ENCODE measurements at regions not wholly inside any gene's neighbourhood (a gene's known extent, or its start where the extent isn't known, plus 50 kb on each side); places are given as distances from the start of the nearest gene placed in this dataset.

DNA sequence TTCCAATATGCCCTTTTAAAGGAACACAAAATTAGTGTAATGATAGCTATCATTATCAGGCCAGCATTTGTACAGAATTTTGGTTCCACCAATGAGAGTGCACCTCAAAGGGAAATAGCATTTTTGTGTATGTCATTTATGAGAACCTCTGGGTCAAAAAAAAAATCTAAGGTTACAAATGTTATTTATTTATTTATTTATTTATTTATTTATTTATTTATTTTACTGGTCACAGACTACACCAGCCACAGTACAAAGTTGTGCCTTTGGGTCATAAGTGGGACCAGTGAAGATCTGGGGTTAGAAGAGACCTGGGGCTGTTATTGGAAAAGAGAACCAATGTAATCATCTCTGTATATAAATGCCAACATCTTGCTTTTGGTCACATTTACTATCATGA lies 523.9 kb downstream of the CETN3 start:
- no TSS peak for BruUV-seq (replicated peaks)
- H4K20me1 ChIP-seq (ENCODE audit: insufficient read depth, low read length): no peaks in the 10 kb centered on the region
- intact Hi-C loops (cut with micrococcal nuclease; ENCODE audit: unreplicated experiment): no loop called here

DNA sequence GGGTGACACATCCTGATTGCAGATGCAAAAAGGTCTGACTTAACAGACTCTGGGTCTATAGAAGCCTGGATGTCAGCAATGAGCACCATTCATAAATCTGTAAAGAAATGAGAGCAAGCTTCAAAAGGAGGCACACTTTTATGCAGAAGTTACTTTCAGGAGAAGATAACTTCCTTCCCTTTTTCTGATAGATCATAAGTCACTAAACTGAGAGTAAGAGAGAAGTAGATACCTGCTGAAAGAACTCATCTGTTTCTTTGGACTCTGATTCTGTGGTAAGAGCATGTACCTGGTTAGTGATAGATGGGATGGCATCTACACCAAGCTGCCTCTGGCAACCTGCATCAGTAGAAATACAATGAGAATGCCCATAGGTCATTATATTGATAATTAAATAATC lies 525.6 kb downstream of the CETN3 start:
- POLR2A ChIA-PET: interaction anchor here (1.2 kb wide), 1 partner anchor 45 kb away, joined by 3 read pairs; no protein-coding TSS in a partner anchor
- H3K4me1 ChIP-seq (ENCODE audit: insufficient read depth, low read length, poor library complexity, severe bottlenecking): no peaks in the 10 kb centered on the region
- no peak overlapping the region for H3K4me3 ChIP-seq (ENCODE audit: low read depth, low read length, poor library complexity, severe bottlenecking)
- DNase-seq (ENCODE audit: low spot score): no peak
- no peaks in the 10 kb centered on the region for H4K20me1 ChIP-seq (ENCODE audit: insufficient read depth, low read length)
- no peaks in the 10 kb centered on the region for H3K9me2 ChIP-seq (ENCODE audit: insufficient read depth, low read length)
- H3K4me2 ChIP-seq (ENCODE audit: low read length): no peak overlapping the region
- H3K27ac ChIP-seq (ENCODE audit: low read depth, low read length, poor library complexity, severe bottlenecking): no peak overlapping the region
- no peaks in the 10 kb centered on the region for H3K9me3 ChIP-seq (ENCODE audit: low read length)
- no TSS peak for BruUV-seq (replicated peaks)
- H3K79me2 ChIP-seq (ENCODE audit: insufficient read depth, low read depth, low read length): no peaks in the 10 kb centered on the region
- TF ChIP-seq, protein P1, sequence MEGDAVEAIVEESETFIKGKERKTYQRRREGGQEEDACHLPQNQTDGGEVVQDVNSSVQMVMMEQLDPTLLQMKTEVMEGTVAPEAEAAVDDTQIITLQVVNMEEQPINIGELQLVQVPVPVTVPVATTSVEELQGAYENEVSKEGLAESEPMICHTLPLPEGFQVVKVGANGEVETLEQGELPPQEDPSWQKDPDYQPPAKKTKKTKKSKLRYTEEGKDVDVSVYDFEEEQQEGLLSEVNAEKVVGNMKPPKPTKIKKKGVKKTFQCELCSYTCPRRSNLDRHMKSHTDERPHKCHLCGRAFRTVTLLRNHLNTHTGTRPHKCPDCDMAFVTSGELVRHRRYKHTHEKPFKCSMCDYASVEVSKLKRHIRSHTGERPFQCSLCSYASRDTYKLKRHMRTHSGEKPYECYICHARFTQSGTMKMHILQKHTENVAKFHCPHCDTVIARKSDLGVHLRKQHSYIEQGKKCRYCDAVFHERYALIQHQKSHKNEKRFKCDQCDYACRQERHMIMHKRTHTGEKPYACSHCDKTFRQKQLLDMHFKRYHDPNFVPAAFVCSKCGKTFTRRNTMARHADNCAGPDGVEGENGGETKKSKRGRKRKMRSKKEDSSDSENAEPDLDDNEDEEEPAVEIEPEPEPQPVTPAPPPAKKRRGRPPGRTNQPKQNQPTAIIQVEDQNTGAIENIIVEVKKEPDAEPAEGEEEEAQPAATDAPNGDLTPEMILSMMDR (conservative IDR thresholded peaks at IDR 0.05; ENCODE audit: low read length): no peak
- no peak for TF ChIP-seq EZH2phosphoT487 (IDR thresholded peaks at IDR 0.05; ENCODE audit: borderline replicate concordance, low read depth, low read length)
- CTCF ChIA-PET (ENCODE audit: unreplicated experiment): no interaction called here
- intact Hi-C loops (cut with micrococcal nuclease; ENCODE audit: unreplicated experiment): no loop called here
- H2AFZ ChIP-seq (ENCODE audit: low read length): no peak overlapping the region
- H3K36me3 ChIP-seq (ENCODE audit: insufficient read depth, low read length): no peaks in the 10 kb centered on the region

More for the DNA sequence above, 523.9 kb downstream of the CETN3 start:
- TF ChIP-seq, protein P1 (conservative IDR thresholded peaks at IDR 0.05; ENCODE audit: low read length): no peak
- TF ChIP-seq EZH2phosphoT487 (IDR thresholded peaks at IDR 0.05; ENCODE audit: borderline replicate concordance, low read depth, low read length): no peak
- Histone ChIP-seq H3K27ac (ENCODE audit: low read depth, low read length, poor library complexity, severe bottlenecking) (no peak overlapping the region), H3K4me3 (ENCODE audit: low read depth, low read length, poor library complexity, severe bottlenecking) (no peak overlapping the region), H3K4me2 (ENCODE audit: low read length) (no peak overlapping the region), H3K79me2 (ENCODE audit: insufficient read depth, low read depth, low read length) (no peaks in the 10 kb centered on the region), H3K9me2 (ENCODE audit: insufficient read depth, low read length) (no peaks in the 10 kb centered on the region), H3K36me3 (ENCODE audit: insufficient read depth, low read length) (no peaks in the 10 kb centered on the region), H3K4me1 (ENCODE audit: insufficient read depth, low read length, poor library complexity, severe bottlenecking) (no peaks in the 10 kb centered on the region), H2AFZ (ENCODE audit: low read length) (no peak overlapping the region), H3K9me3 (ENCODE audit: low read length) (no peaks in the 10 kb centered on the region)
- CTCF ChIA-PET (ENCODE audit: unreplicated experiment): no interaction called here
- POLR2A ChIA-PET: no interaction called here
- DNase-seq (ENCODE audit: low spot score): no peak

DNA sequence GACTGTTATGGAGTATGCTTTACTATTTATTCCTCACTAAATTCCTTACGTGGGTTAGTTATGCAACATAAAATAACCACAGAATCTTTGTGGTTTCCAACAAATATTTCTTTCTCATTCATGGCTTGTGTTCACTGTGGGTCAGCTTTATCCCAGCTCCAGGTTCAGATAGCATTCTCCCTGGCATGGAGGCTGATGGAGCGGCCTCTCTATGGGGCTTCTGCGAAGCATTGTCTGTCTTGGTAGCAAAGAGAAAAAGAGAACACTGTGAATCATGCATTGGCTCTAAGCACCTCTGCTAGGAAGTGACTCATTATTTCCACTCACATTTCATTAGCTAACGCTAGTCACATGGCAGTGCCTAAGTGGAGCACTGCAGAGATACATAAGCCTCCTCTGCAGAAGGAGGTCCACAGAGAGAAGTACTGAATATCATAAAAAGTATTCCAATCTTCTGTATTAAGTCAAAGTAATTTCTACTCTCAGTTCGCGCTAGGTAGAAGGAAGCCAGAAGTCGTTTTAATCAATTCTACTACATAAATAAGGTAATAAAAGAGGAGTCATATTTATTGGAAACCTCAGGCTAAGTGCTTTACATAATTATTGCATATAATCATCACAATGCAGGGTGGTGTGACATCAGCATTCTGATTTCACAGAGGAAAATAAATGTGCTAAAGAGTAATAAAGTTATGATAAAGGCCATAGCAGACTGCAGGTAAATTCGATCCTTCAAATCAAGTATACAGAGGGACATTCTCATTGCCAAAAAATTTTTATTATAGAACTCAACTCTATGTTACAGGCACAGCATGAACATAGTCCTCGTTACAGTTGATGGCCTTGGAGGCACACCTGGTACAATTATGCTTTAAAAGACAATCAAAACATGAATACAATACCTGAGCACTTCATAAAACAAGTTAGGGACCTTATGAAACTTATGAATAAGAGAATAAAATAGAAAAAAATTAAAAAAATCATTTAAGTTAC lies 531.1 kb downstream of the CETN3 start:
- H3K9me3 ChIP-seq (ENCODE audit: low read length): no peaks in the 10 kb centered on the region
- CTCF ChIA-PET (ENCODE audit: unreplicated experiment): no interaction called here
- H4K20me1 ChIP-seq (ENCODE audit: insufficient read depth, low read length): no peaks in the 10 kb centered on the region
- H3K27ac ChIP-seq (ENCODE audit: low read depth, low read length, poor library complexity, severe bottlenecking): no peak overlapping the region
- intact Hi-C loops (cut with micrococcal nuclease; ENCODE audit: unreplicated experiment): no loop called here
- TF ChIP-seq EZH2phosphoT487 (IDR thresholded peaks at IDR 0.05; ENCODE audit: borderline replicate concordance, low read depth, low read length): no peak
- TF ChIP-seq, protein P1 (conservative IDR thresholded peaks at IDR 0.05; ENCODE audit: low read length): no peak
- no peaks in the 10 kb centered on the region for H3K4me1 ChIP-seq (ENCODE audit: insufficient read depth, low read length, poor library complexity, severe bottlenecking)
- BruUV-seq (replicated peaks): no TSS peak
- H3K79me2 ChIP-seq (ENCODE audit: insufficient read depth, low read depth, low read length): no peaks in the 10 kb centered on the region
- DNase-seq (ENCODE audit: low spot score): no peak
- POLR2A ChIA-PET: no interaction called here
- H3K36me3 ChIP-seq (ENCODE audit: insufficient read depth, low read length): no peaks in the 10 kb centered on the region
- H2AFZ ChIP-seq (ENCODE audit: low read length): no peak overlapping the region
- H3K4me3 ChIP-seq (ENCODE audit: low read depth, low read length, poor library complexity, severe bottlenecking): no peak overlapping the region
- no peaks in the 10 kb centered on the region for H3K9me2 ChIP-seq (ENCODE audit: insufficient read depth, low read length)
- H3K4me2 ChIP-seq (ENCODE audit: low read length): no peak overlapping the region

All from OCI-LY7 (cell line).